HG02623 (cell line): ENCODE measurements at regions not wholly inside any gene's neighbourhood (a gene's known extent, or its start where the extent isn't known, plus 50 kb on each side); places are given as distances from the start of the nearest gene placed in this dataset.

Experiments
- ATAC-seq: cut with Tn5 transposase; IDR thresholded peaks from one replicate; pipeline ENCODE4 v1.9.1; 2021; ENCODE audit warnings: moderate library complexity; ENCODE audit not compliant: unreplicated experiment

GRCh38 chr2:145020694-145021093, 500.8 kb upstream of the ZEB2 start:
- no peak for ATAC-seq

DNA sequence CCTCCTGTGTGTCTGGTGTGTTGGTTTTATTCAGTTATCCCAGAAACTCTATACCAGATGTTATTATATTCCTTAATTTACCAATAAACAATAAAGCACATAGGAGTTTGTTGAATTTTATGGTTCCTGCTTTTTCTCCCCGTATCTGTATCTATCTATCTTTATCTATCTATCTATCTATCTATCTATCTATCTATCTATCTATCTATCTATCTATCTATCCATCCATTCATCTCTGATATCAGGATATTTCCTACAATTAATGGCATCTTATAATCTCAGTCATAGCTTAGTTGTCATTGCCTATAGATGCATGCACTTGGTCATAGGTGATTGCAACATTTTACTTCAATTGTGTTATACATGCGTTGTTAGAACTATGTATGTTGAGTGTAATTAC, 500.2 kb upstream of the ZEB2 start:
- ATAC-seq = no peak

DNA sequence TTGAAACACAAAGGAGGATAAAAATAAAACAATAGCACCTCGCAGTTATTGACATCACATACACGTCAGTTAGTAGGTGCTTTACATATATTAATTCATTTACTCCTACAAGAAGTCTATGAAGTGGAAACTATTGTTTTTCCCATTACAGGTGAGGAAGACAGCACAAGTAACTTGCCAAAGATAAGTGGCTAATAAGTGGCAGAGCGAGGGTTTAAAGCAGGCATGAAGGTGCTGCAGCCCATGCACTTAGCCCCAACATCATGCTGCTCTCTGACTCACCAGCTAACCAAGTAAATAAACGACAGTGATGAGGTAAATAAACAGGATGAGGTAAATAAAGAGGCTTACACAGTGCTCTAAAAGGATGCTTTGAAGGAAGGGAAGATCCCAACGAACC, 498.6 kb upstream of the ZEB2 start:
- ATAC-seq = no peak

DNA sequence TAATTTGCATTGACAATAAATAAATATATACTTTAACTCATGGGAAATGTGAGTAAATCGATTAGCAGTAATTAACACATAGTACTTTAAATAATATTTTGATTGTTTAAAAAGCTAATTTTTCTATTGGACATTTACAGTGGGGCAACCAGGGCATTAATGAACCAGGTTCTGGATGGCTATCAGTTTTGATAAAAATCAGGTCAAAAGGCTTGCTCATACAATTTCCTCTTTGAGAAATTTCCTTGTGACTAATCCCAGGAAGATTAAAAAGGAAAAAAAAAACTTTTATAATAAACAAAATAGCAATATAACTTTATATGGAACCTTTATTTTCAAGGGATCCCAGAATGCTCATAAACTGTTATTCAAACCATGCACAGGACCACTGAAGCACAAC, 497.2 kb upstream of the ZEB2 start:
- ATAC-seq = no peak

- no peak for ATAC-seq
Observed at GRCh38 chr2:145016711-145017110, 496.8 kb upstream of the ZEB2 start.

DNA sequence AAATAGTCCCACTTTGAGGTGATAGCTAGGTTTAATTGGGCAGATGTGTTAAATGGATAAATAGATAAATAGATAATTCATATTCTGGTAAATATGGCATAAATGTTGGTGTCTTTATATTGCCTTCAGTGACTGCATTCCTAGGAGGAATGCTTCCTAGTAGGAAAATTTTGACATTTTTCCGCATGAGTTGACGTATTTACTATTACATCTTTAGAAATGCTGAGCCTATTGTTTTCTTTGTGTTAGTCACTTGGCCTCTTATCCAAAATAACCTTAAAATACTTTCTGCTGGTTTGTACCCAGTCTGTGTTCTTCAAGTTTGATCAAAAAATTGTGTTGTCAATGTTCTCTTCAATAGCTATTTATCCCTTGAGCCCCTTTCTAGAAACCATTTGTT, 495.6 kb upstream of the ZEB2 start:
- ATAC-seq = no peak

GRCh38 chr2:145012806-145013205, 492.9 kb upstream of the ZEB2 start:
- no peak for ATAC-seq

- no peak for ATAC-seq
Observed at GRCh38 chr2:145012214-145012670, 492.3 kb upstream of the ZEB2 start.

DNA sequence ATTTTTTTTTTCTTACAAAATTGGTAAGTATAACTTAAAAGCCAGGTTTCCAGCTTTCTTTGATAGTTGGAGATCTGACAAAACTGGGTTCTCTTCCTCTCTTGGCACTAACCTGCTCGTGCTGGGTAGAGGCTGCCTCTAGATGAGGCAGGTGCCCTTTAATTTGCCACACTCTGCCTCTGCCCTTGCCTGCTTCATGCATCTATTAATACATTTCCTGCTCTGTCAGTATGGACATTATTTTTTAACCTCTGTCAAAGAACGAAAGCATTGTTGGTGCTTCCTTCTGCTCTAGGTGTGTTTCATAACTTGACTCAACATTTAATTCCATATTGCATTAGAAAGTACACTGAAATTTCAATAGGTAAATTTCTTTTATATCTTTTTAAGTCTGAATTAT, 490.7 kb upstream of the ZEB2 start:
- ATAC-seq = no peak

- ATAC-seq = no peak
Observed at GRCh38 chr2:145007960-145008263, 488.0 kb upstream of the ZEB2 start.

DNA sequence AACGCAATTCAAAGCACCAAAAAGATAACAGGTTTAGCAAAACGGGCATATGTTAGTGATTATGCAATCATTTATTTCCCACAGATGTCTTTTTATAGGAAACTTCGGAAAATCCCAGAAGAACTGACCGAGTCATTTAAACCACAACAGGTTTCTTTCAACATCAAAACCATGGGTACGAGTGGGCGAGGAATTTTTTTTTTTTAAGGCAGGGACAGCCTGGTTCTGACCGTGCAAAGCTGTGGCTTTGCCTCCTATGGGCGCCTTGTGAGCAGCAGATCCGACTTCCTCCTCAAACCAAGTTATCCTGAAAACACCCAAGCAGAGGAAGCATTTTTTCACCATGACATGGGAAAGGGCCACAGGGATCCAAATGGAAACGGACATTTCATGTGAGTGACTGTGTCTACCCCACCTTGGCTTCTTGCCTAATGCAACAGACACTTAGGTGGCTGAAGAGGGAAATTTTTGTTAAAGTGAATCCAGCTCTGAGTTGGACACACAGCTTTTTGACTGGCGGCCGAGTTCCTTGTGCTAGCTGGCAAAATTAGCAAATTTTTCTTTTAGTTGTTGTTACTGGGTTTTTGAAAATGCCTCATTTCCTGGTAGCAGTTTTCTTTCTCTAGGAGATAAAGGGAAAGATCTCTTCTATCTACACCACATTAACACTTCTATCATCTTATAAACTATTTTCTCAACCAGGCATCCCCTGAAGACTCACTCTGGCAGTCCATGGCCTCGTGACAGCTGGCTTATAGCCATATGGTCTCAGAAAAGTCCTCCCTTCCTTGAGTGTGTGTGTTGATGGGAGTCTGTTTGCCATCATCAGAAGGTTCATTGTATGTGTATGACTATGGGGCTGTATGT, 487.4 kb upstream of the ZEB2 start:
- ATAC-seq = no peak

GRCh38 chr2:145002624-145003023, 482.7 kb upstream of the ZEB2 start:
- no peak for ATAC-seq

GRCh38 chr2:145000376-145000775, 480.5 kb upstream of the ZEB2 start:
- ATAC-seq = no peak

- ATAC-seq = no peak
Observed at GRCh38 chr2:144999936-145000335, 480.0 kb upstream of the ZEB2 start.

DNA sequence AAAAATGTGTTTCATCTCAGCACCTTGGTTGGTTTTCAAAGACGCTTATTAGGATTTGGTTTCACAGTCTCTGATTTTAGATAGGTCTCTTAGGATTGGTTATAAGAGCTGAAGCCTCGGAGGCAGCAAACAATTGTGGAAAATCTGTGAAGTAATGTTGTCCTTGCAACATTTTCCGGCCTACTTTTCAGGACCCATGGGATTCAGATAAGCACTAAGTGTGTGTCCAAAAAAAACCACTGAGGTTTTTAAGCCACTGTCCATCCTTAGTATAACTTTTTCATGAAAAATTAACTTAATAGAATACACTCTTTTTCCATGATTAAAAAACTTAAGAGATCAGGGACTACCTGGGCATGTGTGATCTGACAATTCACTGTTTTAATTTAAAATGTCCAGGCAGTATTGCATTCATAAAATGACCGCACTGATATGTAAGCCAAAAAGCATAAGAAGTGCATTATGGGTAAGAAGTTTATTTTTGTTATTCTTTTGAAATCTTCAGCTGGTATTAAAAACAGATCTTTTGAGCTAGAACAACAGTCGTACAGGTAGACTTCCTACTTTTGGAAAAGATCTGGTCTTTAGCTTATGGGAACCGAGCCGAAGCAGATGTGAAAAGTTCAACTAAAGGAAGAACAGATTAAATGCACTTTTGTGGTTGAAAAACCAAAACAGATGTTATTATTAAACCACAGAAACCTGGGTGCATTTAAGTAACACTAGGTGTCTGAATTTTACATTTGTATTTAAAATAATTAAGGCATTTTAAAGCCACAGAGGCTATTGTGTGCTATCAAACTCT, 479.4 kb upstream of the ZEB2 start:
- ATAC-seq = no peak

- ATAC-seq = no peak
Observed at GRCh38 chr2:144998435-144998834, 478.5 kb upstream of the ZEB2 start.

- ATAC-seq = no peak
Observed at GRCh38 chr2:144996225-144996795, 476.4 kb upstream of the ZEB2 start.

DNA sequence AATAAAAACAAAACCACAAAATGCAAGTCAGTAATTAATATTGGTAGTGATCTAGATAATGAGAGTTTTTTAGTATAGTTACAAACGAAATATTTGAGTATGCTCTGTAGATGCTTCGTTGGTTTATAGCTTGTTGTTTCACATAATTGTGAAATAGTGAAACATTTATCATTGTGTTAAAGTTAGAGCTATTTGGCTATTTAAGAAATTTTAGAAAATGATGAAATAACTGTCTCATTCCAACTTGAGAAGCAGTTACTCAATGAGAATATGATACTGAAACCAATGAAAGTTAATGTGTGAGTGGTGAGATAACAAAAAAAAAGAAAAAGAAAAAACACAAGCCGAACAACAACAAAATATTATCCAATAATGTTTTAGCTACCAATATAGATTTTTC, 475.6 kb upstream of the ZEB2 start:
- no peak for ATAC-seq

- ATAC-seq = no peak
Observed at GRCh38 chr2:144990661-144991060, 470.7 kb upstream of the ZEB2 start.

DNA sequence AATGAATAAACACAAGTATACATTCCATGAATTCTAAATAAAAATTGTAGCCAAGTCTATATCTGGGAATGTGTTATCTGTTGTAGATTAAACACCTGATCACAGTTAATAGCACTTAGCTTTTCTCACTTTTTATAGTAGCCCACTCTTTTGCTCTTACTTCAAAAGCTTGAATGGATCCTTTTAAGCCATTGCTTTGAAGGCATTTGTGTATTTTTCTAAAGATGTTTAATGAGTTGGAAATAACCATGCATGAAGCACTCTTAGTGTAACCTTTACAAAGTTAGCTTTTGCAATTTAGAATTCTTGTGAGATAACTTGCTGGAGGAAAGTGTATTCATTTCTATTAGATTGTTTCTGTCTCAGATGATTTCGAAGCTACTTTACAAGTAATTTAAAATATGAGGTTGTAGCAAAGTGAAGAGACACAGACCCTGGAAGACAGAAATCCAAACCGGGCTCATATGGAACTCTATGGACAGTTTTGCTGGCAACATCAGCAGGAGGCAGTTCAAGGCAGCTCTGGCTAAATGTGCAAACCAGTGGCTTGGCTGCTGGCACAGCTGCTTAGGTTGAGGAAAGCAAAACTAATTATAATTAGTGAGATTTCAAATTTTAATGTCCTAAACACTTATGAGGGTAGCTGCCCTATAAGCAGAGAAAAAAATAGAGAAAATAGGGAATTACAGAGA, 469.8 kb upstream of the ZEB2 start:
- no peak for ATAC-seq

- no peak for ATAC-seq
Observed at GRCh38 chr2:144988591-144988990, 468.7 kb upstream of the ZEB2 start.
